ENCODE measurements at regions not wholly inside any gene's neighbourhood (a gene's known extent, or its start where the extent isn't known, plus 50 kb on each side); places are given as distances from the start of the nearest gene placed in this dataset.
"Not testable (repeated sequence)": the region's sequence is repeated elsewhere in the genome, so short reads cannot be mapped to it uniquely, and the experiment has no call there.

DNA sequence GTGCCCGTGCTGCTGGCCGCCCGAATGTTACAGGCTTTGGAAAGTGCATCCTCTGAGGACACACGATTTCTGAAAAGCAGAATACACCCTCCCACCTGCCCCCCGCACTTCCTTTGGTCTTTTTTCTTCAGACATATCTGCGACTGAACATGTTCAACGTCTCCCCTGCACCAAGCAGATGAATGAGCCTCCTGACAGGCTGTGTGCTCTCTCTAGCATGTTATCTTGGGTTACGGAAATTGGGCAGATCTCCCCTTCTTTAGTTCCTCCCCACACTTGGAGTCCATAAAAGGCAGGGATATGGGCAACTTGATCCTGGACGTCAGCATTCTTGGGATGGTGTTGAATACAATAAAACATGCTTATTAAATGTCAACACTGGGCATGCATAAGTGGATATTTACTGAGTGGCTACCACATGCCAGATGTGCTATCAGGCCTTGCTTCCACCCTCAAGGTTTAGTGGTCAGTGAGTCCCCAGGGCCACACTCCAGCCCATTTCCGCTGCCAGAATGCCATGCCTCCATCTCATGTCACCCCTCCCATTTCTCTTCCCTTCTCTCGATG is 130.4 kb downstream of the TRIM43 start:
- no peak overlapping the region for H3K27ac Mint-ChIP-seq

DNA sequence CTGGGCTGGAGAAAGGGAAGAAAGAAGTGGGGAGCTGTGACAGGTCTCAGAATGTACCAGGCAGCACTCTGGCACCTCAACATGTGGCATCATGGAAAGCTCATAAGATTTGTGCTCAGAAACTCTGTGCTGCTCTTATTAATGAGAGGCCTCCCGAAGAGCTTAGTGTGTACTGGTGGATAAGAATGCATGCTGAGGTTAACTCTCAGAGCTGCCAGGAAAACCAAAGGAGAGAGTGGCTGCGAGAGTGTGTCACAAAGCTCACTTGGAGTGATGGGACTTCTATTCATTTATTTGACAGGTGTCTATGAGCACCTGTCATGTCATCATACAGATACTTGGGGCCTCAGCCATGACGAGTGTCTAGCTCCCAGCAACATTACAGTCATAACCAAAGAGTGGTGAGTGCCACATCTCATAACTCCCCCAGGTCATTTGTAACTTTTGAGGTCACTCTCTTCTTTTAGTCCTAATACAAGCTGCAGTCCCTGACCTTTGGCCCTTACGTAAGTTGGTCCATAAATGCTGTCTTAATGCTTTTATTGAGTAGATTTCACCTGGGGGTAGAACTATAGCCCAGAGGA is 131.9 kb downstream of the TRIM43 start:
- H3K27me3 Mint-ChIP-seq; H3K9me3 Mint-ChIP-seq; DNase-seq (ENCODE audit: extremely low spot score, unreplicated experiment); H3K27ac Mint-ChIP-seq; H3K4me3 Mint-ChIP-seq; H3K4me1 Mint-ChIP-seq (ENCODE audit: unreplicated experiment); H3K36me3 Mint-ChIP-seq: not testable (repeated sequence)

More for the DNA sequence above, 130.4 kb downstream of the TRIM43 start:
- TF ChIP-seq, protein P1, sequence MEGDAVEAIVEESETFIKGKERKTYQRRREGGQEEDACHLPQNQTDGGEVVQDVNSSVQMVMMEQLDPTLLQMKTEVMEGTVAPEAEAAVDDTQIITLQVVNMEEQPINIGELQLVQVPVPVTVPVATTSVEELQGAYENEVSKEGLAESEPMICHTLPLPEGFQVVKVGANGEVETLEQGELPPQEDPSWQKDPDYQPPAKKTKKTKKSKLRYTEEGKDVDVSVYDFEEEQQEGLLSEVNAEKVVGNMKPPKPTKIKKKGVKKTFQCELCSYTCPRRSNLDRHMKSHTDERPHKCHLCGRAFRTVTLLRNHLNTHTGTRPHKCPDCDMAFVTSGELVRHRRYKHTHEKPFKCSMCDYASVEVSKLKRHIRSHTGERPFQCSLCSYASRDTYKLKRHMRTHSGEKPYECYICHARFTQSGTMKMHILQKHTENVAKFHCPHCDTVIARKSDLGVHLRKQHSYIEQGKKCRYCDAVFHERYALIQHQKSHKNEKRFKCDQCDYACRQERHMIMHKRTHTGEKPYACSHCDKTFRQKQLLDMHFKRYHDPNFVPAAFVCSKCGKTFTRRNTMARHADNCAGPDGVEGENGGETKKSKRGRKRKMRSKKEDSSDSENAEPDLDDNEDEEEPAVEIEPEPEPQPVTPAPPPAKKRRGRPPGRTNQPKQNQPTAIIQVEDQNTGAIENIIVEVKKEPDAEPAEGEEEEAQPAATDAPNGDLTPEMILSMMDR (conservative IDR thresholded peaks at IDR 0.05): no peak
- Mint-ChIP-seq H3K36me3 (no peaks in the 10 kb centered on the region), H3K27me3 (no peaks in the 10 kb centered on the region), H3K9me3 (no peaks in the 10 kb centered on the region), H3K4me3 (no peak overlapping the region), H3K4me1 (ENCODE audit: unreplicated experiment) (no peaks in the 10 kb centered on the region)
- no peak for DNase-seq (ENCODE audit: extremely low spot score, unreplicated experiment)

DNA sequence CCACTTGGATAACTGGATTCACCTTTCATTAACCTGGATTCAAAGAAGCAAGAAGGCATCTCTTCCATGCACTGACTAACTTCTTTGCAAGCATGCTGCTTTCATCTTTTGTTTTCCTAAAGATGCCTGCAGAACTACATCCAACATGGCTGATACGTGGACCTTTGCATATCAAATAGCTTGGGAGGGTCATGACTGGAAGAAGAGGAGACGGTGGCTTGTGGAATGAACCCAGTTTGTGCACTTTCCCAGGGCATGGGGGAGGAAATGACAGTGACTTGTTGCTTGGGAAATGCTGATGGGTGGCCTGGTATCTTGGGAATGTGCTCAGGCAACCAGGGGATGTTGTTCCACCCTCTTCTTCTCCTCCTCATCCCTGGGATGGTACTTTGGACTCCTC is 133.4 kb downstream of the TRIM43 start:
- not testable (repeated sequence) for H3K27ac Mint-ChIP-seq; H3K9me3 Mint-ChIP-seq; DNase-seq (ENCODE audit: extremely low spot score, unreplicated experiment); H3K36me3 Mint-ChIP-seq; H3K4me1 Mint-ChIP-seq (ENCODE audit: unreplicated experiment); H3K4me3 Mint-ChIP-seq; H3K27me3 Mint-ChIP-seq

DNA sequence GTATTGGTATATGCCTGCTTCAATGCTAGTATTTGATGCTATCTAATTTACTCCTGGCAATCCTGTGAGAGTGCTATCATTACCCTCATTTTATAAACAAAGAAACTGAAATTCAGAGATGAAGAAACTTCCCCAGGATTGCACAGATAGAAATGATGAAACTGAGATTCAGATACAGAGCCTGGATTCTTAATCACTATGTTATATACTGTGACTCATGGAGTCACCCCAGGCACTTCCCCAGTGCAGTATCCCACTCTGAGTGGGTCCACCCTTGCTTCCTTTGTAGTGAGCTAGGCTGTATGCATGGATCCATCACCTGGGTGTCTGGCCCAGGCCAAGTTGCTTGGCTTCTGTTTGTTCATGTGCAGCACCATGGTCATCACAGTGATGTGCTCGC is 133.9 kb downstream of the TRIM43 start:
- H3K36me3 Mint-ChIP-seq; H3K4me1 Mint-ChIP-seq (ENCODE audit: unreplicated experiment); H3K9me3 Mint-ChIP-seq; H3K4me3 Mint-ChIP-seq; H3K27me3 Mint-ChIP-seq; H3K27ac Mint-ChIP-seq; DNase-seq (ENCODE audit: extremely low spot score, unreplicated experiment): not testable (repeated sequence)

DNA sequence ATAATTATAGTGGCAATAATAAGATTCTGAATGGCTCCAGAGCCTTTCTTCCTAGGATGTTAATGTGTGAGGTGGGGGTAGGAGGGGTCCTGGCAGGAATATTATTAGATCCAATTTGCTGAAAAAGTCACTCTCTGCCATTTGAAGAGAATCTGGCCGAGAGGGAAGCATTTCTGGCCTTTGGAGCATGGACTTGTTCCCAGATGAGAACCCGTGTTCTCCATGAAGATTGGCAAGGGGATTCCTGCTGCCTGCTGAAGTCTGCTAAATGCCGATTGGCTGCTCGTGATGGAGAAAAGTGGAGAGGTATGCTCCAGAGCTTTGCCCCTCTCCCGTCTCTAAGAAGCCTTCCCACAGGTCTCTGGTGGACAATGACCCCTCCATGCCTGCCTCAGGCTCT is 135.6 kb downstream of the TRIM43 start:
- peaks cover 13% of the 10 kb centered on the region for H3K27me3 Mint-ChIP-seq
- H3K27ac Mint-ChIP-seq; H3K4me3 Mint-ChIP-seq; DNase-seq (ENCODE audit: extremely low spot score, unreplicated experiment); H3K9me3 Mint-ChIP-seq; H3K36me3 Mint-ChIP-seq; H3K4me1 Mint-ChIP-seq (ENCODE audit: unreplicated experiment): not testable (repeated sequence)

DNA sequence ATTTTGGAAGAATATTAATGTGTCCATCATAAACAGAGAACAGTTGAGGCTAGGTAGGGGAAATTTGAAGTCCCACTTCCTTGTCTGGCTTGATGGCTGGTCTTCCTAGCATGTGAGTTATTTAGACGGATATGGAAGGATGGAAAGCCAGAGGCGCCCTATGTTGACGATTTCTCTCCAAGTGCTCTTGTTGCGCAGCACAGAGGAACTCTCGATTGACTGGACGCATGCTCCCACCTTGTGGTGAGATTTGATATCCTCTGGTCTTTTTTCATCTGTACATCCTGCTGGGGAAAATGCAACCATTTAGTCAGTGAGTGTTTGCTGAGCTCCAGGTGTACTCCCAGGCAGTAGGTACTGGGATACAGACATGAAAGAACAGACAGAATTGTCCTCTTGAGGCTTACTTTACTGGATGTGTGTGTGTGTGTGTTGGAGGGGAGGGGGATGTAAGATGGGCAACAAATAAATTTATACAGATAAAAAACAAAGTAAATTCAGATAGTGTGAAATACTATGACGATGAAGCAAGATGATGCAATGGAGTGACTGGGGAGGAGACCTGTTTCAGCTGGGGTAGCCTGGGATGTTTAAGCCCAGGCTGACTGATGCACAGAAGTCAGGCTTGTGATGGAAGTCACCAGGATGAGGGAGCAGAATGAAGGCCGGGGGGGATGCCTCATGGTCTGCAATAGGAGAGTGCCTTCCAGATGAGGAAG is 137.2 kb downstream of the TRIM43 start:
- TF ChIP-seq, protein P1 (conservative IDR thresholded peaks at IDR 0.05): peak; percentile 88
- DNase-seq (ENCODE audit: extremely low spot score, unreplicated experiment): no peak
- Mint-ChIP-seq H3K4me3 (no peak overlapping the region), H3K27ac (no peak overlapping the region), H3K9me3 (no peaks in the 10 kb centered on the region), H3K27me3 (peaks cover 19% of the 10 kb centered on the region), H3K4me1 (ENCODE audit: unreplicated experiment) (peaks cover 4% of the 10 kb centered on the region), H3K36me3 (no peaks in the 10 kb centered on the region)

DNA sequence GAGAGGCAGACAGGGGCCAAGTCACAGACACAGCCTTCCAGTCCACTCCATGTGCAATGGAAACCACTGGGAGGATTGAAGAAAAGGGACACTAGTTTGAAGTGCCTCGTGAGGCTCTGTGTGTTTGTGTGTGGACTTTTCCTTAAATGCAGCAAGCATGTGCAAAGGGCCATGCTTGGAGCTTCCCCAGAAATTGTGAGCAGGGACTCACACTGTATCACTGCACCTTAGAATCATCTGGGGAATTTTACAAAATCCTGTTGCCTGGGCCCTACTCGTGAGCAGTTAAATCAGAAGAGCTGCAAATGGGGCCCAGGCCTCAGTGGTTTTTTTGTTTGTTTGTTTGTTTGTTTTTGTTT is 137.8 kb downstream of the TRIM43 start:
- TF ChIP-seq, protein P1 (conservative IDR thresholded peaks at IDR 0.05): no peak
- H3K27ac Mint-ChIP-seq: no peak overlapping the region
- no peaks in the 10 kb centered on the region for H3K9me3 Mint-ChIP-seq
- H3K4me3 Mint-ChIP-seq: no peak overlapping the region
- H3K27me3 Mint-ChIP-seq: peaks cover 19% of the 10 kb centered on the region
- DNase-seq (ENCODE audit: extremely low spot score, unreplicated experiment): no peak
- peaks cover 4% of the 10 kb centered on the region for H3K4me1 Mint-ChIP-seq (ENCODE audit: unreplicated experiment)
- no peaks in the 10 kb centered on the region for H3K36me3 Mint-ChIP-seq
